Superior temporal gyrus (tissue), 1 donor: ENCODE measurements at regions not wholly inside any gene's neighbourhood (a gene's known extent, or its start where the extent isn't known, plus 50 kb on each side); places are given as distances from the start of the nearest gene placed in this dataset.

ENCODE experiments used
- DNase-seq: peaks from one replicate; pipeline ENCODE4 v3.0.0-alpha.2; 2016; ENCODE audit errors: extremely low spot score

- DNase-seq = no peak
Measured at GRCh38 chr6:14365393-14365792, 247.8 kb downstream of the CD83 start.

DNA sequence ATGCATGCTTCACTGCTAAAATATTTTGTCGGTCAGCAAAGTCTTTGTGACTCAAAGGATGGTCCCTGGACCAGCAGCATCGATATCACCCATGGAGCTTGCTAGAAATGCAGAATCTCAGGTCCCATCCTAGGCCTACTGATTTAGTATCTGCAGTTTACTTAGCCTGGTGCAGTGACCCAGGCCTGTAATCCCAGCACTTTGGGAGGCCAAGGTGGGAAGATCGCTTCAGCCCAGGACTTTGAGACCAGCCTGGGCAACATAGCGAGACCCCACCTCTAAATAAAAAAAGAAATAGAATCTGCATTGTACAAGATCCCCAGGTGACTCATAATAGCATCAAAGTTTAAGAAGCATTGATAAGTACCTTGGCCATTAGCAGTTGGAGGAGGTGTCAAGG, 248.7 kb downstream of the CD83 start:
- DNase-seq = no peak

DNA sequence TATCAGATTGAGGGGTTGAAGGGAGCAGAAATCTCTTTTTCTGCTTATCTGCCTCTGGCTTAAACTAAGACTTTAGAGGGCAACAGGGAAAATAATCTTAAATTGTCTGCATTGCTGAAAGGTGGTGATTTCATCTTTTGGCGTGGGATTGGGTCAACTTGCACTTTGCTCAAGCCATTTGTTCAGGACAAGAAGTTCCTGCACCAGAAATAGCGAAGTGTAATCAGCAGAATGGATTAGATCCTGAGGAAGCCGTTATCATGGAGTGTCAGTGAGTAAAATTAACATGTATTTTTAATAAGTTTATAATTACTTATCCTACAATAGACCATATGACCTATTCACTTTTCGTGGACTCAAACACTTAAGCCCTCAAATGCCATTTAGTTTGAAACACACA, 249.3 kb downstream of the CD83 start:
- no peak for DNase-seq

- no peak for DNase-seq
Measured at GRCh38 chr6:14367296-14367695, 249.7 kb downstream of the CD83 start.

GRCh38 chr6:14369717-14370116, 252.1 kb downstream of the CD83 start:
- DNase-seq = no peak

DNA sequence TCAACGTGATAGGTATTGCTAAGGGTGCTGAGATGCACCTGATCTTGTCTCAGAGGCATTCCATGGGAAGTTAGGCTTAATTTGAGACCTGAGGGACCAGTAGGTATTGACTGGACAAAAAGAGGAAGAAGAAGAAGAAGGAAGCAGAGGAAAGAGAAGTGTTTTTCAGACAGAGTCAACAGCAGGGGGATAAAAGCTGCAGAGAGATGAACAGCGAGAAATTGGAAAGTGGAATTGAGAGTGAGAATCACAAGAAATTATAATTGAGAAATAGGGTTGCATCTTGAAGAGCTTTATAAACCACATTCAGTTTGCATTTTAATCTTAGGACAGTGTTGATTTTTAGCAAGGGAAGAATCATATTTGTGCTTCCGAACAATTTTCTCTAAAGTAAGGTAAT, 254.0 kb downstream of the CD83 start:
- no peak for DNase-seq

GRCh38 chr6:14372734-14373489, 255.3 kb downstream of the CD83 start:
- DNase-seq = no peak

DNA sequence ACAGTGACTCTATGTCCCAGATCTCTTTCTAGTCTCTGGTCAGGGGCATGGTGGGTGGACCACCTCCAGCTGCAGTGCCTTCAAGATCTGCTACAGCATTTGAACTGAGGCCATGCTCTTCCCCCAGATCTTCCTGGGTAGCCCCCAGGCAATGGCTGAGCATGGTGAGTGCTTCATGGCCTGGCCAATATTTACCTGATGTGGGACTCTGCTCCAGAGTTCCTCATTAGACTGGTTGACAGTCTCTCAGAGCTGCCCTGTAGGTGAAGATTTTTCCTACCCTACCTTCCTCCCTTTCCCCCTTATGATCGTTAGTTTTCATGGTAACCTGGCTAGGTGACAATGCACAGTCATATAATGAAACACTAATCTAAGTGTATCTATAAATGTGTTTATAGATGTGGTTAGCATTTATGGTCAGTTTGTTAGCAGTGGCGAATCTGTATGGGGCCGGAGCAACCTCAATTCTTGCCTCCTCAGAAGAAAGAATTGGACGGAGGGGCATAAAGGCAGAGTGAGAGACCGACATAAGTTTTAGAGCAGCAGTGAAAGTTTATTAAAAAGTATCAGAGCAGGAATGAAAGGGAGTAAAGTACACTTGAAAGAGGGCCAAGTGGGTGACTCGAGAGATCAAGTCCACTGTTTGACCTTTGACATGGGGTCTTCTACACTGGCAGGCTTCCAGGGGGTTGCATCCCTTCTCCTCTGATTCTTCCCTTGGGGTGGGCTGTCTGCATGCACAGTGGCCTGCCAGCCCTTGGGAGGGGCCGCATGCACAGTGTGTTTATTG, 256.3 kb downstream of the CD83 start:
- DNase-seq = no peak

GRCh38 chr6:14375930-14376329, 258.4 kb downstream of the CD83 start:
- DNase-seq = no peak

- no peak for DNase-seq
Measured at GRCh38 chr6:14379568-14379967, 262.0 kb downstream of the CD83 start.

GRCh38 chr6:14380086-14380820, 262.7 kb downstream of the CD83 start:
- DNase-seq = no peak

- DNase-seq = no peak
Measured at GRCh38 chr6:14380901-14381828, 263.6 kb downstream of the CD83 start.

GRCh38 chr6:14381829-14382677, 264.5 kb downstream of the CD83 start:
- DNase-seq = no peak

GRCh38 chr6:14382678-14383236, 265.2 kb downstream of the CD83 start:
- no peak for DNase-seq

GRCh38 chr6:14383393-14384174, 266.0 kb downstream of the CD83 start:
- no peak for DNase-seq

DNA sequence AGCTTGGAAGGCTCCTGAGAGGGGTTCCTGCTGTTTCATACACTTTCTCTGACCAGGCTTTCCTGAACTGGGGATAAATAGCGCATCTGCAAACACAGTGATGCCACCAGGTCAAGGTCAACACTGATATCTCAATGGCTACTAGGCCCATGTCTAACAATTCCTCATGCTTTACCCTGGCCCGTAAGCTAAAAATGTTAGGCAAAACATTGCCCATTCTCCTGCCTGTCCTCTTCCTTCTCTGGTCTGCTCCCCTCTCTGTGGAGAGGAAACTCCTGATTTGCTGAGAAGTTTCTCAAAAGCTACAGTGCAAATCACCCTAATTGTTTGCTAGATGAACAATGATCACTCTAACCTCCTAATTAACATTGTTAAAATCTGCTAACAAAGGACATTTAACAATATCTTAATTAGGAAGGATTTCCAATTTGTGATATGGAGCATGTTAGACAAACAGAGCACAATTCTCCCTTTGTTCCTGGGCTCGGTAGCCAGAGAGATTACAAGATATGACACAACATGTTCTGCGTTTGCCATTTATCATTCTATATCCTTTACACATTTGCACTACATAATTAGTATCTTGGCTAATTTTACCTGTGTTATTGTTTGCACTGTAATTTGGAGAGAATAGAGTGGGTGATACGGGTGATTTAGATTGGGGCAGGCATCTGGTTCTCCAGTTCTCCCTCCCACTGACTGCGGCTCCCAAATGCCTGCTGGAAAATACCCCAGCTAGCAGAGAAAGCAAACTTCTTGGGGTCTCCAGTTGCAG, 266.8 kb downstream of the CD83 start:
- DNase-seq = no peak

DNA sequence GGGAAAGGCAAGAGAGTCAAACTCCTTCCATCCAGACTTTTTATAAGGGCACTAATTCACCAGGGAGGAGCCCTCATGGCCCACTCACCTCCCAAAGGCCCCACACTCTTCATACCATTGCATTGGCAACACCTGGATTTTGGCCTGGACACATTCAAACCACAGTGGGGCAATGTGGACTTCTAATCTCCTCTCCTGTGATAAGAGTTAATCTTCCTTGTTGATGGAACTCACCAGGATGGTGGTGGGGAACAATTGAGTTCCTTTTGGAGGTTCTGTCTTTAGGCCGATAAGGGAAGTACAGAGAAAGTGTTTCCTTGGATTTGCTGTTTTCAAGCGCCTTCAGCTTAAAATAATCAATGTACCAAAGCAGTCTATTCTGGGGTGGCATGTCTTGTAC, 268.7 kb downstream of the CD83 start:
- DNase-seq = no peak

- DNase-seq = no peak
Measured at GRCh38 chr6:14386668-14387067, 269.1 kb downstream of the CD83 start.

GRCh38 chr6:14388371-14388770, 270.8 kb downstream of the CD83 start:
- no peak for DNase-seq
